ENCODE measurements at regions not wholly inside any gene's neighbourhood (a gene's known extent, or its start where the extent isn't known, plus 50 kb on each side); places are given as distances from the start of the nearest gene placed in this dataset.

DNA sequence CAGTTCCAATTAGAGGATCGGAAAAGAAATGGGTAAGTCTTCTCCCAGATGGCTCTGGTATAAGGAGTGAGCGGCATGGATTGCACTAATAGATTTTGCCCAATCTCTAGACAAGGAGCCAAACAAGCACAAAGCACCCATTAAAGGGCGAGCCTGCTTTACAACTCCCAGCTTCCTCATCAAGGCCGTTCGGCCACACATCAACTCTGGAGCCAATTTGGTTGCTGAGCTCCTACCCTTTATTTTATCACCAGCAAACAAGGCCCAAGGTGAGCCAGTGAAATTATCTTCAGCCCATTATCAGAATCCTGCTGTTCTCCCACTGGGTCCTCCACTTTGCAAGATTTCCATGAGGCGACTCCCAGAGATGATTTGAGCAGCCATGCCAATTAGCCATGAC, 292.2 kb upstream of the NPVF start:
- DNase-seq: no peak

DNA sequence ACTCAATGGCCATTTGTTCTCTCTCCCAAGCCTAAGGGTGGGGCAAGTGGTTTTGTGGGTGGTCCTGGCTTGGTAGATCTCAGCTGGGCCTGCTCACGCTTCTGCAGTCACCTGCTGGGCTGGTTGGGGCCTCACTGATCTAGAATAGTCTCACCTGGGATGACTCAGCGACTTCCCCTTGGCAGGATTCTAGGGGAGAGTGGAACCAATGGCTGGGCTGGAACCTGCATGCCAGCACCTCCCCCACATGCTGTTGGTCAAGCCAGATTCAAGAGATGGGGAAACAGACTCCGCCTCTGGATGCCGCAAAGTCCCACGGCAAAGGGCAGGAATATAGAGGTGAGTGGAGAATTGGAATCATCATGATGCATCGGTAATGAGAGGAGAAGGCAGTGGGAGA, 292.9 kb upstream of the NPVF start:
- no peak for DNase-seq

DNA sequence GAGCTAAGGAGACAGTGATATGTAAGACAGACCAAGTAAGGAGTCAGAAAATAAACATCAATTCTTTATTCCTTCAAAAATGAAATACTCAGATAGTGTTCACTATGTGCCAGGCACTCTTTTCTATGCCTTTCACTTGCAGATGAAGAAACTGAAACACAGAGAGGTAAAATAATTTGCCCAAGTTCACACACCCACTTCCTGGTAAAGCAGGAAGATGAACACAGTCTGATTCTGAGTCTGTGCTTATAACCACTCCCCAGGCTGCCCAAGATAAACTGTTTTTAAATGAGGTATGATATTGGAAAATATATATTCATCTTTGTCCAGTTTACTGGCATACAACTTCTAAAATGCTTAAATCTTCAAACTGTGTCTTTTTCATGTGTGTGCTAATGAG, 294.4 kb upstream of the NPVF start:
- DNase-seq: no peak

DNA sequence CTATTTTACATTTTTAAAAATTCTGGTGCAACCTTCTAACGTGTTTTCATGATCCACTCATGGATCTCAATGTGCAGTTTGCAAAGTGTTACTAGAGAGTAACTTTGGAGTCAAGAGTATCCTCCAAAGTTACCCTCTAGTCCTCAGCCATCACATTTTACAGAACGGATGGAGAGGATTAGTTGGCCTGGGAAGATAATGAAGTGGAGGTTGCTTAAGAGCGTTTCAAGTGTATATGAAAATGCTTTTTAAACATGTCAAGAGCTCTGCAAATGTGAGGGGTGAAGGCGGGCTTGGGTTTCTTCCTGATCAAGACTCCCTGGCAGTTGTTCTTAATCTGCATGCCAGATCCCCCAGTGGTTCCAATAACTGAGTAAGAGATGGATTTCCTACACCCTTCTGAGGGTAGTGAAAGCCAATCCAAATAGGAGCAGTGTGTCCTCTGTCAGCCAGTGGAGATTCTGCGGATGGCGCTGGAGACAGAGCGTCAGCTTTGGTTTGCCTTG, 299.4 kb upstream of the NPVF start:
- no peak for DNase-seq

DNA sequence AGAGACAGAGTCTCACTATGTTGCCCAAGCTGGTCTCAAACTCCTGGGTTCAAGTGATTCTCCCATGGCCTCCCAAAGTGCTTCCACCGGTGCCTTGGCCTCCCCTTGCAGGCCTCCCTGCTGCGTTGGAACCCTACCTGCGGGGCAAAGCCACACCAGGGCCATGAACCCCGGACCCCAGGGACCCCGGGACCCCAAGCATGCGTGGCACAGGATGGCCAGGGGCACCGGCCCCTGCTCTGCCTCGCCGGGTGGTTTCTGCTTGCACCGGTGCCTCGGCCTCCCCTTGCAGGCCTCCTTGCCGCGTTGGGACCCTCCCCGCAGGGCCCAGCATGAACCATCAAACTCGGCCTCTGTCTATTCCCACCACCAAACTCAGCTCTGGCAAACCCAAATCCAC, 301.0 kb upstream of the NPVF start:
- no peak for DNase-seq

DNA sequence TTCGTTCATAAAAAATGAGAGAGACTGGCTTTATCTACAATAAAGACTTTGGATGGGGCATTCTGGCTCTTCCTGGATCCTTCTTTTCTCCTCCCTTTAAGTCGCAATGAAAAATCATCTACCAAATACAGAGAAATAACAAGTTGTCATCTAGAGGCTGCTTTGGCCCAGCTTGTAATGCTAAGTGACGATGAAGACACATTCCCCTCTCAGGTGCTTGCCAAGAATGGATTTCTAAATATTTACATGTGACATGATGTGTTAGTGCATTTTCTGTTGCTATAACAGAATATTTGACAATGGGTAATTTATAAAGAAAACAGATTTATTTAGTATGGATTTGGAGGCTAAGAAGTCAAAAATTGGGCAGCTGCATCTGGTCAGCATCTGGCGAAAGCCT, 308.6 kb upstream of the NPVF start:
- no peak for DNase-seq

DNA sequence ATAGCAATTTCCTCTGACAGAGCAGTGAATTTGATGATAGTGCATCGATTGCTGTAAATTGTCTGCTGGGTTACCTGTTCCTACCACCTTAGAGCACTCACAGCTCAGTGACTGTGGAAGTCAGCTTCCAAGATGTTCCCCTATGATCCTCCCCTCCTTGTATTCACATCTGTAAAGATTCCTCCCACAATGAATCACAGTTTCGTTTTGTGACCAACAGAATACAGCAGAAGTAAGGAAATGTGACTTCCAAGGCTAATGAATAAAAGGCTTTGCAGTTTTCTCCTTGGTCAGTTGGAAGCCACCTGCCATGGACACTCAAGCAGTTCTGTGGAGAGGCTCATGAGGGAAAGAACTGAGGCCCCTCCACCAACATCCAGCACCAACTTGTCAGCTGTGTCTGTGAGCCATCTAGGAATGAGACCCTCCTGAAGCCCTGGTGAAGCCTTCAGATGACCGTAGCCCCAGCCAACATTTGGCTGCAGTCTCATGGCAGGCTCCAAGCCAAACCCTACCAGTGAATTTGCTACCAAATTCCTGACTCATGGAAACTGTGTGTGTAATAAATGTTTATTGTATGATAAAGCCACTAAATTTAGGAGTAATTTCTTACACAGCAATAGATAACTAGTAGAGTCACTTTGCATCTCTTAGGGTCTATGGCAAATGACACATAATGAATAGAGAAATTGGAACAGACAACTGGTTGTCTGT, 309.5 kb upstream of the NPVF start:
- DNase-seq: no peak

DNA sequence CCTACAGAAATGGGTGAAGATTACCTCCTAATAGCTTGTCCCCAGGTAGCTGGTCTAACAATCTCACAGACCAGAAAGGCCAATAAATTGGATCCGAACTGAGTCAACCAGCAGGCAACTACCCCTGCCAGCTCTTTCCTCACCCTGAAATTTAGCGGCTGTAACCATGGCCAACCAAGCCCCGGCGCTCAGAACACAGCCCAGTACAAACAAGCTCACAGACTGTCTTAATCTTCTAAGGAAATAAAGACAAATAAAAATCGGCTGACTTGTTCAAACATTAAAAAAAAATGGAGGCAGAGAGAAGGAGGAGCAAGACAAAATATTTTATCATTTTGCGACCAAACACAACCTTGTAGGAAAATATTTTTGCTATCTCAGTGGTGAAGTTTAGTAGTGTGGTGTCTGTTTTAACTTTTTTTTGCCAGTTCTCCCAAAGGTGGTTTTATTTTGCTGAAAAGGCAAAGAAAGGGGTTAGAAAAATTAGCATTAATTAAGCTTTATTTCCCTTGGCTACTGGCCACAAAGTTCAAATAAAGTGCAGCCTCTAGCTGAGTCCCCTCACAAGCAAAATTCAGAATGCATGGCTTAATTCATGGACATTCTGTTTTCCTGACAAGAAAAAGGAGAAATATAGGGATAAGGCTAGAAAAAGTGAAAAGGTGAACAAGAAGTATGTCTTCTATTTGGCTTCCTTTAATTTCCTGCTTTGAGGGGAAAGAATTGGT, 313.0 kb upstream of the NPVF start:
- no peak for DNase-seq

DNA sequence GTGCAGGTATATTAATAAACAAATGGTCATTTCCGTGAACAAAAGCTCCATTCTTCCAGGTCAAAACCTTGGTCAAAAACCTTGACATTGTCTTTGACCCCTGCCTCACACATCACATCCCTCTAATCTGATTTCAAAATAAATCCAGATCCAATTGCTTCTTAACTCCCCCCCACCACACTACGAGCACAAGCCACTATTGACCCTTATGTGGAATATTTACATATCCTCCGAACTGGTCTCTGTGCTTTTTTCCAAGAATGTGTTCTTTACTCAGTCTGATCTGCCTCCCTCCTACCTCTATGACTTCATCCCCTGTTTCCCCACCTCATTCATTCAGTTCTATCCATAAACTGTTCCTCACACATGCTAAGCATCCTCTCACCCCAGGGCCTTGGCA, 313.6 kb upstream of the NPVF start:
- DNase-seq: no peak

DNA sequence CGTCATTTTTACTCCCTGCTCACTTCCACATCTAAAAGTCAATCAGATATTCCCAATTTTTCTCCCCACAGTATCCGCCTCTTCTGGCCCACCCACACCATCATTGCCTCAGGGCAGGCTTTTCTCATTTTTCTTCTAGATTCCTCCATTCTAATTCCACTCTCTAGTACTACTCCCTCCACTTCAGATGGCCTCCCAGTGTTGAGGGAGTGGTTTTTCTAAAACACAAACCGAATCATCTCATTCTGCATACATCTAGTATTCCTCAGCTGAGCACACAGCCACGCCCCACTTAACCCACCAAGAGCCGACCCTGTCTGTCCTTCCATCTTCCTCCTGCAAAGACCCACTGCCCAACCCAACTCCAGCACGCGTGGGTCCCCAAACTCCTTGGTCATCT, 314.9 kb upstream of the NPVF start:
- no peak for DNase-seq

DNA sequence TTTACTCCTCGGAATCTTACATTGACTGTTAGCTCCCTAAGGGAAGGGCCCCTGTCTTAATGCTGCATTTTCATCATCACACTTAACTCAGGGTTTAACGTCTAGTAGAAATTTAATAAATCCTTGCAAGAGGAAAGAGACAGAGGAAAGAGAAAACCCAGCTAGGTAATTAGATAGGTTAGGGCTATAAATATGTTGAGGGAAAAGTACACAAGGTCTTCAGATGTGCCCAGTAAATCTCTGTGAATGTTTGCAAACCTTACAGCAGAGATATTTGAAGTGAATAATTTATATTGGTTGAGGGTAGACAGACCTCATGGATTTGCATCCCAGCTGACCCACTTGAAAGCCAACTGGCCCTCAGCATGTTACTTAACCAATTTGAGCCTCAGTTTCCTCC, 315.5 kb upstream of the NPVF start:
- no peak for DNase-seq

DNA sequence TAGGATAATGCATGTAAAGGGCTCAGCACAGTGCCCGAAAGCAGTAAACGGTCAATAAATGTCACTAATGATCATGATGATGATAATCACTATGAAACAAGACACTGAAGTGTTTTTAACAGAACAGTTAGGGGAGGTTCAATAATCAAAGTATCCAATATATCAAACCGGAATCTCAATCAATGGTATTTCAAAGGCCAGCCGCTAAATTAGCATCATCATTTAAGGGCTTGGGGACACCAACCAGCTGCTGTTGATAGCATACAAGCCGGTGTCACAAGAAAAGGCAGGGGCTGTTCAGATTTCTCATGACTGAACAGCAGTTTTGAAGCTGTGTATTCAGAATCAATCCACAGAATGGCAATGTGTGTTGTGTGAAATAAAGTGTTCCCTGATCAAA, 316.0 kb upstream of the NPVF start:
- no peak for DNase-seq

DNA sequence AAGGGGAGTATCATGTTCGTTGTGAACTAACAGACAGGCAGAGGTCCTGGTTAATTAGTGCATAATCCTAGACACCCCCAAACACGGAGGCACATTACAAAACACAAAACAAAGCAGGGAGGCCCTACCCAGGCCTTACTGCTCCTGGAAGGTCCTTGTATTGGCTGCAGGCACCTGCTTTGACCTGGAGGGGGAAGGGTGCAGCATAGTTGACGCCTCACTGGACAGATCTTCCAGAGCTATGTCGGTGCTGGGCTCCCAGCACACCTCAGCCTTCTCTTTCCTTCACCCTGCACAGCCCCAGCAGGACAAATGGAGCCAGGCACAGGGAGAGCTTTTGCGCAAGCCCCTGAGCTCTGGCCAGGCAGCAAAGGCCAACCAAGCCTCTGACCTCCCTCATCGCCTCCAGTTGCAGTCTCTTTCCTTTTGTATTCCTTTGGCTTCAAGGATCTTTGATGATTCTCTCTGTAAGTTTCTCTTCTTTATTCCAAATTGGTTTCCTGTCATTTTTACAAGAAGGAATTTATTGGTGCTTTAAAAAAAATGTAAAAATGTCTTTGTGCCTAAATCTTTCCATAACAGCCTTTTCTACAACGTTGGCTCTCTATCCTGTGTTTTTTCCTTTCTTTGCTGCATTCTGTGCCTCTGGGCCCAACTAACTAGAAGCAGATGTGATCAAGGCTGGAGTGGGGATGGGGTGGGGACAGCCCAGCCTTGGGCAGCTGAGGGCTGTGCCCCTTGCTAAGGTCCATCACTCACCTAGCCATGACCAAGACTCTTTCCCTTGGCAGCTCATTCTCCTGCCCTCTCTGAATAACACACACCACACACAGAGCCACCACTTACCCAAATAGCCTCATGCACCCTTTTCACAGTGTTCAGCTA, 317.1 kb upstream of the NPVF start:
- no peak for DNase-seq

DNA sequence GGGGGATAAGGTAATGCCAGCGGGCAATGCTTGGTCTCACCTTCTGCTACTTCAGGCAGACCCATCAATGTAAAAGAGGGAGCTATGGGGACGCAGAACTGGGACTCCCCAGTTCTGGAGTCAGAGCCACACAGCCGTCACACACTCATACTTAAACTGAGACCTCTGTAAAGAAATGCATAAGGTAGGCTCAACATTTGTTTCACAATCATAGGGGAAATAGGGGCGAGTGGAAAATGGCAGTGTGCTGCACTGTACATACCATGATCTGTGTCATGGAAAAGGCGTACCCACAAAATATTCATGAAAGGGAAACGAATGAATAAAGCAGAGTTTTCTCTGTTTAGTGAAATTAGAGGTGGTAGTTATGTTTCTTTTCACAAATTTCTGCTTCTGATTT, 318.0 kb upstream of the NPVF start:
- DNase-seq: no peak

DNA sequence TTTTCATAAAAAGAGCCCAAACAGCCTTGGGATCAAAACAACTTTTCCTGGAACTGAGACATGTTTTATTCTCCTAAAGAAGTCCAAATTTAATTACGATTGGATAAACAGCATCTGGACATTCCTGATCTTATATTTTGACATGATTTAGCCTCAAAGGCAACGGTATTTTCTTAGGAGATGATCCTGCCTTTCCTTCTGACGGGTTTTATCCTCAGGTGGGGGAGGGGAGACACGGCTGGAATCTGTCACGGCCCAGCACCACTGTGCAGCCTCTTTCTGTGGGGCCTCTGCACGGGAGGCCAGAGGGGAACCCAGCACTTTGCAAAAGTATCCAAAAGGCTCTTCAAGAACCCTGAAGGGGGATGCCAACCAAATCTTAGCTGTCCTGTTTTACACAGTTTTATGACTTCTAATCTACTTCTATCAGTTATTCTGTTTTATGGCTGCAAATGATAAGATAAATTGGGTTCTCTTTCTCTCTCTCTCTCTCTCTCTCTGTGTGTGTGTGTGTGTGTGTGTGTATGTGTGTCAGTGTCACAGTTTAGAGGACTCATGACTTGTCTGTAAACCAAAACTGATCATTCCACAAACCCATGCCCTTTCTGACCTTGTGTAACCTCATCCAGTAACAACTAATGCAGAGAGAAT, 321.1 kb upstream of the NPVF start:
- no peak for DNase-seq

DNA sequence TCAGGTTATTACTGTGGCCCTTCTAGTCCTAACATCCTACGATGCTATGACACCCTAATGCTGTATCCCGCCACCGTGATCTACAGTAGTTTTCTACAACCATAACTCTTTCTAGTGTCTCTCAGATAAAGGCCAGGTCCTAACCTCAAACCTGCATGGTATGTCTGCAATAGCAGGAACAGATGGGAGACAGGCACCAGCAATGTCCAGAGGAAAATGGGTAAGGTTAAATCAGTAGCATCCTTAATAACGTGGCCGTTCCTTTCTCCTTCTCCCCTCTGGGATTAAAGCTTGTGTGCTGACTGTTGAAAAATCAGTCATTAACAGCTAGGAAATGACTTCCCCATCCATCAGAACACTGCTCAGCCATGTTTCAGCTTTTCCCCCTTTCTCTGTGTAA, 321.9 kb upstream of the NPVF start:
- no peak for DNase-seq

DNA sequence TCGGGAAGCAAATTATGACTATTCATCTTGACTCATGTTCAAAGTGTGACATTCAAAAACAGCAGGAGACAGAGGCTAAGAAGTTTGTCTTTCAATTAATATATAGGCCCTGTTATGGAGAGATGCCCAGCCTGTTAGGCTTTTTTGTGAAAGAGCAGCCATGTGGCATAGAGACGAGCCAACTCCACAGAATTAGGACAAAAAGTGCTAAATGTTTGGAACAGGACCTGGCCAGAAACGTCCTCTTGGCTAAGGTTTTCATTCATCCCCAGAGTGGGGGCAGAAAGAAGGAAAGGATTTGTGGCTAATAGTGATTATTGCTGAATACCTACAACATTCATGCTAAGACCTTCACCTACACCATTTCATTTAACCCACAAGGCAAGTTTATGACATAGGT, 324.7 kb upstream of the NPVF start:
- no peak for DNase-seq

DNA sequence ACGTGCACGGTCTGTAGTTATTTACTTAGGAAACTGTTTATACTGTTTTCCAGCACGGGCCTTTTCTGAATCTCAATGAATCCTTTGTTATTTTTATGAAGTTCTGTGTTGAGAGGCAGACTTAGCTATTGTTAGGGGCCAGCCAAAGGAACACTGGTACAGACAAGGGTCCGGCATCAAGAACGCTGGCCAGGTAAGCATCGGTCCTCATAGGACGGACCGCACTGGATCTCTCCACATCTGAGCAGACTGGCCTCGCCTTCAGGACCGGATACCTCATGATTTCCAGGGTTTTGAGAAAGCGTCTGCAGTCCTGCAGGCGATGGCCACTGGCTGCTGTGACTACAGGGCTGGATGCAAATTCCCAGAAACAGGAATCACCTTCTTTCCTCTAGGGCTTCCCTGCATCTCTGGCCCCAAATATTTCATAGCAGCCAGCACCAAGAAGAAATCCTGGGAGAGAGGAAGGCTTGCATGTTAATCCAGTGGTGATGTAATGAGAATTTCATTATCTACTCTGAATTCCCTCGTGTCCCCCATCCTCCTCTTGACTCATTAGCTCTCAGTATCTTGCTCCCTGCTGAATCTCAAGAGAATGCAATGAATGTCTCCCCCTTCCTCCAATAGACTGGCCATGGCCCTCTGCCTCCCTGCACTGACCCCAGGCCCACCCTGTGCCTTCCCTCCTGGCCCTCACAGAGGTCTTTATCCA, 325.4 kb upstream of the NPVF start:
- DNase-seq: no peak

DNA sequence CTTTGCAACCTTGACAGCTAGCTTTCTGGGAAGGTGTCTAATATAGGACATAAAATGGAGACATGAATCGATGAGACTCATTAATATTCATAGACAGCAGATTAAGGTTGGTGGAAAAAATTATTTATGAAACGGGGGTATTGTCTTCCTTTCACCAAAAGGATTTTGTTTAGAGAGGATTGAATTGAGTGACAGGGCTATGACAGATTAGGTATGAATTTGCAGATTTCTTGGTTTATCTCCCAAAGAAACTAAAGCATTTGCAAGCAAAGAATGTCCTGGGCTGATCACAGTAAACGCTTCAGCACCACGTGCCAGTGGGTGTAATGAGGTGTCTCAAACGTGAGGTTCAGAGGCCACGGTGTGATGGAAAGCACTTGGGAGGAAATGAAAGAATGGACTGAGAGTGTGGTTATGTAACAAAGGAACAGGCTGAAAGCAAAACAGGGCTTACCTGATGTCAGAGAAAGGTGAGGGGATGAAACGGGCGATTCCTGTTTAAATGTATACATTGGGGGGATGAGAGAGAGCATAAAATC, 329.2 kb upstream of the NPVF start:
- no peak for DNase-seq

DNA sequence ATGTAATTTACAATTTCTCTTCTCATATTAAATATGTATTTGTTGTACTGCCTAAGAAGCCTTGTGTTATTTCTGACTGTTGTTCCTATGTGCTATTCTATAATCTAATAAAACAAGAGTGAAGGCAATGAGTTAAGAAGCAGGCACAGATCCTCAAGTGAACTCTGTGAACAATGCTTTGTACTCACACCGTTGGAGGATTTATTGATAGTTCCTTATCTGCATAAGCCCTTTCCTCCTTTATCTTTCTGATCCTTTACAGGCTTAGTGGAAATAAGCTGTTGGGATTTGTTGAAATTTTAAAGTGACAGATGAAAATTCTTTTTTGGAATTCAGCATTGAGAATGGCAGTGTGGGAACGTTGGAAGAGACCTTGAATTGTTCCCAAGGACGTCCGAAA, 329.6 kb upstream of the NPVF start:
- no peak for DNase-seq

DNA sequence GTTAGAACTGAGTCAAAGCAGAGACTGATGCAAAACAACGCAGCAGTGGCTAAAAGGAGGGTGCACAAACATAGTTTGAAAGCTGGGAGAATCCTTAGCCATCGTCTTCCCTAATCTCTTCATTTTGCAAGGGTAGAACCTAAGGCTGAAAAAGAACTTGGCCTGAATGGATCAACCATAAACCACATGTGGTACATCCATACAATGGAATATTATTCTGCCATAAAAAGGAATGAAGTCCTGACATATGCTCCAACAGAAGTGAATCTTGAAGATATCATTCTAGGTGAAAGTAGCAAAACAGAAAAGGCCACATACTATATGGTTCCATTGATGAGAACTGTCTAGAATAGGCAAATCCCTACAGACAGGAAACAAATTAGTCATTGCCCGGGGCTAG, 330.3 kb upstream of the NPVF start:
- no peak for DNase-seq

Data from CD4-positive, alpha-beta T cell treated with Interleukin-21 for 1 hour (primary cell).